ENCODE measurements at regions not wholly inside any gene's neighbourhood (a gene's known extent, or its start where the extent isn't known, plus 50 kb on each side); places are given as distances from the start of the nearest gene placed in this dataset.

- H3K9me3 ChIP-seq (ENCODE audit: control insufficient read depth, low read depth, low read length): peaks cover 58% of the 10 kb centered on the region
- H3K36me3 ChIP-seq (ENCODE audit: control insufficient read depth, low read depth, low read length): no peaks in the 10 kb centered on the region
- H3K27ac ChIP-seq (ENCODE audit: low read length): no peak overlapping the region
- no peaks in the 10 kb centered on the region for H3K4me1 ChIP-seq (ENCODE audit: control insufficient read depth, low read depth, low read length)
- no peak overlapping the region for H3K9ac ChIP-seq (ENCODE audit: low read length)
- no peak overlapping the region for H3K4me3 ChIP-seq (ENCODE audit: low read length)
- H3K27me3 ChIP-seq (ENCODE audit: control insufficient read depth, insufficient read depth, low read length): no peaks in the 10 kb centered on the region
Measured at GRCh38 chrX:62839596-62839995, 511.5 kb downstream of the SPIN4 start.
